ENCODE measurements at regions not wholly inside any gene's neighbourhood (a gene's known extent, or its start where the extent isn't known, plus 50 kb on each side); places are given as distances from the start of the nearest gene placed in this dataset.

DNA sequence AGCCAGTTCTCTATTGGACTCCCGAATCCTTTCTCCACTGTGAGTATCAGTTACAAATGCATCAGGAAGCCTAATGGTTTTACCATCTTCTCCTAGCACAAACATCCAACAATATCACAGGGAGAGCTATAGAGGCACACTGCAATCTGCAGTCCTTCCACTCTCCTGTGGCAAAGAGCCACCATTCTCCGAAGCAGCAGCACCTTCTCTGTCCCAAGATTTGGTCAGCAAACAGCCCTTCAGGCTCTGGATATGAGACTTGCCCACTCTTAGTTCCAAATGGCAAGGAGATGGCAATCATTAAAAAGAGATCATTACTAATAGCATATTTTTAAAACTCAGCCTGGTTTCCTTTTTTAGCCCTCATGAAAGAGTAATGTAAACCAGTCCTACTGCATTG, 223.4 kb downstream of the HS3ST3A1 start:
- TF ChIP-seq, protein P1, sequence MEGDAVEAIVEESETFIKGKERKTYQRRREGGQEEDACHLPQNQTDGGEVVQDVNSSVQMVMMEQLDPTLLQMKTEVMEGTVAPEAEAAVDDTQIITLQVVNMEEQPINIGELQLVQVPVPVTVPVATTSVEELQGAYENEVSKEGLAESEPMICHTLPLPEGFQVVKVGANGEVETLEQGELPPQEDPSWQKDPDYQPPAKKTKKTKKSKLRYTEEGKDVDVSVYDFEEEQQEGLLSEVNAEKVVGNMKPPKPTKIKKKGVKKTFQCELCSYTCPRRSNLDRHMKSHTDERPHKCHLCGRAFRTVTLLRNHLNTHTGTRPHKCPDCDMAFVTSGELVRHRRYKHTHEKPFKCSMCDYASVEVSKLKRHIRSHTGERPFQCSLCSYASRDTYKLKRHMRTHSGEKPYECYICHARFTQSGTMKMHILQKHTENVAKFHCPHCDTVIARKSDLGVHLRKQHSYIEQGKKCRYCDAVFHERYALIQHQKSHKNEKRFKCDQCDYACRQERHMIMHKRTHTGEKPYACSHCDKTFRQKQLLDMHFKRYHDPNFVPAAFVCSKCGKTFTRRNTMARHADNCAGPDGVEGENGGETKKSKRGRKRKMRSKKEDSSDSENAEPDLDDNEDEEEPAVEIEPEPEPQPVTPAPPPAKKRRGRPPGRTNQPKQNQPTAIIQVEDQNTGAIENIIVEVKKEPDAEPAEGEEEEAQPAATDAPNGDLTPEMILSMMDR (conservative IDR thresholded peaks at IDR 0.05; ENCODE audit: low read length): no peak
- DNase-seq (ENCODE audit: low read depth): no peak
- no peak overlapping the region for H3K4me3 ChIP-seq (ENCODE audit: low read length)

DNA sequence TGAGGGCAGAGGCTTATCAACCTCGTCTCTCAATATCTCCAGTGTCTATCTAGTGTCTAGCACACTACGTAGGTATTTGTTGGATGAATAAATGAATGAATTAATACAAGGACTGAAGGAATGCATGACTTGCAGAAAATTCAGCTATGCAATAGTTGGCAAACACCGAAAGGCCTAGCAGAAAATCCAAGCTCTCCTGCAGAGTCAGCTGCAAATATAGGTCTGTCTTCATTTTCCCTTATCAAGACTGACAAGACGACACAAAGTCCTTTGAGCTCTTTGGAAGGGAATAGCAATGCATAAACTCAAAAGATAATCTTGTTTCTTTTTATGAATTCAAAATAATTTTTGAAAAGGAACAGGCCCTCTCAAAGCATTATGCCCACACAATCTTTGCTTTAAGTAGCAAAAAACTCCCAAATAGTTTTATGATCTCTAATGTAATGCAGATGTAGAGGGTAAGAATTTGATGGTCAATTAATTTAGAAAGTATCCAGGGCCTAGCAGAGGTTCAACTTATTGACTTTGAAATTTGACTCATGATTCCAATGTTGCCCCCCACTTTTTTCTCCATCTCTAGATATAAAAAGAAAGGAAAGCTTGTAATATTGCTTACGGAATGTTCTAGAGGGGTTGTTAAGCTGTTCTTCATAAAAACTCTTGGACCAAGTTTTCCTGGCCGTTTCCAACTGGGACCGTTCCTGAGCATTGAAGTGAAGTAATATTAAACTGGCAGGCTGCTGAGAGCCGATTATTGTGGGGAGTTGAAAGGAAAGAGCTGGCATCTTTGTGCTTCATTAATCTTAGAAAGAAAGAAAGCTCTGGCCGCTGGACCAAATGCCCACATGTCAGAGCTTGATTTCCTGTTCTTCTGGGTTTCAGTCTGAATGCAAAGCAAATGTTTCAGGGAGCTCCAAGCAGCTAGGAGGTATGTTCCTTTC, 227.3 kb downstream of the HS3ST3A1 start:
- TF ChIP-seq, protein P1 (conservative IDR thresholded peaks at IDR 0.05; ENCODE audit: low read length): no peak

GRCh38 chr17:13372432-13372831, 229.3 kb downstream of the HS3ST3A1 start:
- DNase-seq (ENCODE audit: low read depth): no peak
- TF ChIP-seq, protein P1 (conservative IDR thresholded peaks at IDR 0.05; ENCODE audit: low read length): no peak
- no peak overlapping the region for H3K4me3 ChIP-seq (ENCODE audit: low read length)

More for the DNA sequence above, 227.3 kb downstream of the HS3ST3A1 start:
- H3K4me3 ChIP-seq (ENCODE audit: low read length): no peak overlapping the region
- DNase-seq (ENCODE audit: low read depth): peak; percentile 42

GRCh38 chr17:13367154-13367553, 234.6 kb downstream of the HS3ST3A1 start:
- DNase-seq (ENCODE audit: low read depth): no peak
- no peak overlapping the region for H3K4me3 ChIP-seq (ENCODE audit: low read length)
- TF ChIP-seq, protein P1 (conservative IDR thresholded peaks at IDR 0.05; ENCODE audit: low read length): no peak

DNA sequence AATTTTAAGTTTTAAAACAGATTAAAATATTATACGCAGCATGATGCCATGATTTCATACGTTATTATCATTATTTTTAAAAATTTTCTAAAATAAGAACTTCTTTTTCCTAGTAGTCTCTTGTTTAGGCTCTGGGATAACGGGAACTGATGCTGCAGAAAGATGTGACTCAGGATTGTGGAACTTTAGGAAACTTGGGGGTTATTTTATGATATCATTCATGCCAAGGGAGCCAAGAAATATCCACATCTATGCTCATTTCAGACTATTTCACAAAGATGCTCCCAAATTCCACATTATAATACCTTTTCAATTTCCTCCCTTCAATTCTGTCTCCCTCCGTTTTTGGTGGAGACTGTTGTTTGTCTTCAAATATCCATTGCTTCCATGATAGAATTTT, 236.4 kb downstream of the HS3ST3A1 start:
- TF ChIP-seq, protein P1 (conservative IDR thresholded peaks at IDR 0.05; ENCODE audit: low read length): no peak
- peak; percentile 60 for DNase-seq (ENCODE audit: low read depth)
- no peak overlapping the region for H3K4me3 ChIP-seq (ENCODE audit: low read length)

DNA sequence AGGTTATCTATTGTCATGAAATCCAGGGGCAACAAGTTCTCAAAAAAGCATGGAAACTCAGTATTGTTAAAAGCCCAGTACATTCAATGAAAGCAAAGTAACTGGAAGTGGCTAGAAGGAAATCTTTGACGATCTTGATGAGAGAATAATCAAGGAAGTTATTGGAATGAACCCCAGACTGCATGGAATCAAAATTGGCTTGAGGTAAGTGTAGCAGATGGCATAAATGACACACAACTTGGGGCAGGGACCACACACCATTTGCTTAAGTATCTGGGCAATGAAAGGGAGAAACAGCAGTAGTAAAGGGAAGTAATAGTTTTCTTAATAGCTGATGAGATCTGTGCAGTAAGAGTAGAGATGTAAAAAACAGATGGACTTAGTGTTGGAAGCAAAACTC, 238.0 kb downstream of the HS3ST3A1 start:
- no peak for DNase-seq (ENCODE audit: low read depth)
- TF ChIP-seq, protein P1 (conservative IDR thresholded peaks at IDR 0.05; ENCODE audit: low read length): no peak
- no peak overlapping the region for H3K4me3 ChIP-seq (ENCODE audit: low read length)
